Testis (tissue), 2 donors: ENCODE measurements at regions not wholly inside any gene's neighbourhood (a gene's known extent, or its start where the extent isn't known, plus 50 kb on each side); places are given as distances from the start of the nearest gene placed in this dataset.

Source experiments
- POLR2A ChIP-seq: fragments of 450-650 bp; IDR thresholded peaks from one replicate; pipeline ENCODE4 v1.6.1; 2017; ENCODE audit warnings: antibody characterized with exemption, mild to moderate bottlenecking, moderate library complexity
- TF ChIP-seq, protein P1 (sequence below), 3 experiments: fragments of 450-650 bp in 2 of 3; fragments of 200-600 bp in 1 of 3; sonication (generic) in 1 of 3; IDR thresholded peaks; one replicate each; pipeline ENCODE4 v1.5.1; 2016 to 2019; ENCODE audit warnings: antibody characterized with exemption in 3 of 3, mild to moderate bottlenecking in 2 of 3, moderate library complexity in 1 of 3

DNA sequence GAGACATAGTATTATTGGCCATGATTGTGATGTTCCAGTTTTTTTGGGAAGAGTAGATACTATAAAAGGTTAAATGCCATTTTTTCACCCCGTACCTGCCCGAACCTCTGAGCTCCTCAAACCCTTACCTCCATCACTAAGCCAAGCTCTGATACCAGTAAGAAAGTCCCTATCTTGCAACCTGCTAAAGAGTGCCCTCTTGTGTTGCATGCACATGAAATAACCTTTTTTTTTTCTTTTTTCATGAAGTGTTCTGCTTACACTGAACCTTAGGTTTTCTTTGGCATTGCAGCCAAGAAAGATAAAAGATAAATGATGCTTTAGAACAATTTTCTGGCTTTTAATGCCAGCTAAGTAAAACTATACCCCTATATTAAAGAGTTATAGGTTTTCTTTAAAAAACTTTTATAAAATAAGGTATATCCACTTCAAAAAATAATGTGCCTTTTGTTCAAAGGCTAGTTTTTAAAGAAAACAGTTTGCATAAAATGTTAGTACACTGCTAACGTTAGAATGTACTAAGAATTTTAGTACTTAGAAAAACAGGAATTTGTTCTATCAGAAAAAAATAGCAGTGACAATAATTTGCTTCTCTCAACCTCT, 295.3 kb upstream of the PMFBP1 start:
- TF ChIP-seq POLR2A: no peak
- TF ChIP-seq, protein P1, sequence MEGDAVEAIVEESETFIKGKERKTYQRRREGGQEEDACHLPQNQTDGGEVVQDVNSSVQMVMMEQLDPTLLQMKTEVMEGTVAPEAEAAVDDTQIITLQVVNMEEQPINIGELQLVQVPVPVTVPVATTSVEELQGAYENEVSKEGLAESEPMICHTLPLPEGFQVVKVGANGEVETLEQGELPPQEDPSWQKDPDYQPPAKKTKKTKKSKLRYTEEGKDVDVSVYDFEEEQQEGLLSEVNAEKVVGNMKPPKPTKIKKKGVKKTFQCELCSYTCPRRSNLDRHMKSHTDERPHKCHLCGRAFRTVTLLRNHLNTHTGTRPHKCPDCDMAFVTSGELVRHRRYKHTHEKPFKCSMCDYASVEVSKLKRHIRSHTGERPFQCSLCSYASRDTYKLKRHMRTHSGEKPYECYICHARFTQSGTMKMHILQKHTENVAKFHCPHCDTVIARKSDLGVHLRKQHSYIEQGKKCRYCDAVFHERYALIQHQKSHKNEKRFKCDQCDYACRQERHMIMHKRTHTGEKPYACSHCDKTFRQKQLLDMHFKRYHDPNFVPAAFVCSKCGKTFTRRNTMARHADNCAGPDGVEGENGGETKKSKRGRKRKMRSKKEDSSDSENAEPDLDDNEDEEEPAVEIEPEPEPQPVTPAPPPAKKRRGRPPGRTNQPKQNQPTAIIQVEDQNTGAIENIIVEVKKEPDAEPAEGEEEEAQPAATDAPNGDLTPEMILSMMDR (IDR thresholded peaks at IDR 0.05): peak in 2 of 3 experiments; percentile 51 to 54
